ENCODE measurements at regions not wholly inside any gene's neighbourhood (a gene's known extent, or its start where the extent isn't known, plus 50 kb on each side); places are given as distances from the start of the nearest gene placed in this dataset.

- TF ChIP-seq POLR2A (IDR thresholded peaks at IDR 0.05) (no peak), CTCF (IDR thresholded peaks at IDR 0.05) (no peak)
Measured at GRCh38 chrX:6599230-6599860, 64.4 kb upstream of the VCX3A start.

Data from adrenal gland (tissue), 5 donors.